CD4-positive, alpha-beta T cell treated with Interferon alpha-2 for 1 hour (primary cell): ENCODE measurements at regions not wholly inside any gene's neighbourhood (a gene's known extent, or its start where the extent isn't known, plus 50 kb on each side); places are given as distances from the start of the nearest gene placed in this dataset.
"Not testable (repeated sequence)": the region's sequence is repeated elsewhere in the genome, so short reads cannot be mapped to it uniquely, and the experiment has no call there.

ENCODE experiments used
- DNase-seq, 2 donors: peaks; one replicate each; pipeline ENCODE4 v3.0.0-alpha.2; 2020 to 2022

DNA sequence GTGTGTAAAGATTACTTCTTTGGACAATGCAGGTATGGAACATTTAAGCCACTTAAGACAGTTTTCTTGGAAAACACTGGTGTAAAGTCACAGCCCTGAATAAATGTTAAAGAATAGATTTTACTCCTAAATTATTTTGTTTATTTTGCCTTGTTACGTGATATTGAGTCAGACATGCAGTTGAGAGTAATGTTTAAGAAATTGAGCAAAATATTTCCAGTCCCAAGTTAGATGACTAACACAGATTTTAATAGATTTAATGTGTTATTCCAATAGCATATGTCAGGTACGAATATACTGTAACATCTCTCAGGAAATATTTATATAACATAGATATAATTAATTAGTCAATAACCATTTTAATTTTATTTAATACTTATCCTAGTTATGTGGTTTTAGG lies 1361.7 kb downstream of the FSCB start:
- DNase-seq, result no peak

GRCh38 chr14:43143106-43143505 lies 1364.0 kb downstream of the FSCB start:
- DNase-seq, result no peak

DNA sequence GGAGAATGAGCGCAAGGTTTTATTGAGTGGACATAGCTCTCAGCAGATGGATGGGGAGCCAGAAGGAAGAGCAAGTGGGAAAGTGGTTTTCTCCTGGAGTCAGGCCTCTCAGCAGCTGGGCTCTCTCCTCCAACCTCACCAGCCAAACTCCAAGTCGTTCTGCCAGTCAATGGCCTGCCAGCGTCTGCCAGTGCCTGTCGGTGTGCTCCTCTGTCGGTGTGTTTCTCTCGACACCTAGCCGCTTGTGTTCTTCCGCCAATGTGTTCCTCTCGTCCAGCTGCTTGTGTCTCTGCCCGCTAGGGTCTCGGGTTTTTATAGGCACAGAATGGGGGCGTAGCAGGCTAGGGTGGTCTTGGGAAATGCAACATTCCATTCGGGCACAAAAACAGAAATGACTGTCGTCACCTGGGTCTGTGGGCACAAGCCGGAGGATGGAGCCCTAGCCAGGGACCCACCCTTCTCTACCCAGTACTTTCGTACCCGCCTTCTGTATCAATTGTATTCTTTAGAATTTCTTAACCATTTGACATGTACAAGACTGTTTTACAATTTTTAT lies 1365.4 kb downstream of the FSCB start:
- no peak for DNase-seq

DNA sequence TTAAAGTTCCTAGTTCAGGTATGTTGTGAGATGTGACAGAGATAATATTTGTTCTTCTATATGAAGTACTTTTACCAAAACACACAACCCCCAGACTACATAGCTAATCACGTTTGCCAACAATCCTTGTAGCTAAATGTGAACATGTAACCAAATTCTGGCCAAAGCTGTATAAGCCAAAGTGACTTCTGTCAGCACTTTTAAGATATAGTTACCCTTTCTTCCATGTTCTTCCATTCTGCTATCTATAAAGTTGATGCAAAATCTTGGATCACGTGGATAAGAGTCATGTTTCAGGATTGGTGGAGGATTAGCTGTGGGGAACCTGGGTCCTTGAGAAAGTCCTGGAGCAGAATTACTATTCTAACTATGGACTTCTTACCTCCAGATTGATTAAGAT lies 1366.6 kb downstream of the FSCB start:
- no peak for DNase-seq

DNA sequence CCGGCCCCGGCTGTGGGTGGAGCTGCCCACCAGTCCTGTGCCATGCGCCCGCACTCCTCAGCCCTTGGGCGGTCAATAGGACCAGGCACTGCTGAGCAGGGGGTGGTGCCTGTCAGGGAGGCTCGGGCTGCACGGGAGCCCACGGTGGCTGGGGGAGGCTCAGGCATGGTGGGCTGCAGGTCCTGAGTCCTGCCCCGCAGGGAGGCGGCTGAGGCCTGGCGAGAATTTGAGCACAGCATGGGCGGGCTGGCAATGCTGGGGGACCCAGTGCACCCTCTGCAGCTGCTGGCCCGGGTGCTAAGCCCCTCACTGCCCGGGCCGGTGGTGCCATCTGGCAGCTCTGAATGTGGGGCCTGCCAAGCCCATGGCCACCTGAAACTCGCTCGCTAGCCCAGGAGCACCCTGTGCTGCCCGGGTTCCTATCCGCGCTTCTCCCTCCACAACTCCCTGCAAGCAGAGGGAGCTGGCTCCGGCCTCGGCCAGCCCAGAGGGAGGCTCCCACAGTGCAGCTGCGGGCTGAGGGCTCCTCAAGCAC lies 1371.1 kb downstream of the FSCB start:
- DNase-seq, result no peak

- DNase-seq, result no peak
Measured at GRCh38 chr14:43132441-43132840, 1374.6 kb downstream of the FSCB start.

DNA sequence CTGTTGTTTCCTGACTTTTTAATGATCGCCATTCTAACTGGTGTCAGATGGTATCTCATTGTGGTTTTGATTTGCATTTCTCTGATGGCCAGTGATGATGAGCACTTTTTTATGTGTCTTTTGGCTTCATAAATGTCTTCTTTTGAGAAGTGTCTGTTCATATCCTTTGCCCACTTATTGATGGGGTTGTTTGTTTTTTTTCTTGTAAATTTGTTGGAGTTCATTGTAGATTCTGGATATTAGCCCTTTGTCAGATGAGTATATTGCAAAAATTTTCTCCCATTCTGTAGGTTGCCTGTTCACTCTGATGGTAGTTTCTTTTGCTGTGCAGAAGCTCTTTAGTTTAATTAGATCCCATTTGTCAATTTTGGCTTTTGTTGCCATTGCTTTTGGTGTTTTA lies 1378.7 kb downstream of the FSCB start:
- not testable (repeated sequence) for DNase-seq

GRCh38 chr14:43127874-43128273 lies 1379.2 kb downstream of the FSCB start:
- not testable (repeated sequence) for DNase-seq

- no peak for DNase-seq
Measured at GRCh38 chr14:43123544-43123943, 1383.5 kb downstream of the FSCB start.

DNA sequence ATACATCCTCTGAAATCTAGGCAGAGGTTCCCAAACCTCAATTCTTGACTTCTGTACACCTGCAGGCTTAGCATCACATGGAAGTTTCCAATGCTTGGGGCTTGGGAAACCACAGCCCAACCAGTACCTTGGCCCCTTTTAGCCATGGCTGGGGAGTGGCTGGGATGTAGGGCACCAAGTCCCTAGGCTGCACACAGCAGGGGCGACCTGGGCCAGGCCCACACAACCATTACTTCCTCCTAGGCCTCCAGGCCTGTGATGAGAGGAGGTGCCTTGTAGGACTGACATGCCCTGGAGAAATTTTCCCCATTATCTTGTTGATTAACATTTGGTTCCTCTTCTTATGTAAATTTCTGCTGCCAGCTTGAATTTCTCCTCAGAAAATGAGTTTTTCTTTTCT lies 1387.4 kb downstream of the FSCB start:
- DNase-seq, result no peak

- no peak for DNase-seq
Measured at GRCh38 chr14:43116341-43116740, 1390.7 kb downstream of the FSCB start.

GRCh38 chr14:43105305-43105704 lies 1401.8 kb downstream of the FSCB start:
- DNase-seq, result no peak

DNA sequence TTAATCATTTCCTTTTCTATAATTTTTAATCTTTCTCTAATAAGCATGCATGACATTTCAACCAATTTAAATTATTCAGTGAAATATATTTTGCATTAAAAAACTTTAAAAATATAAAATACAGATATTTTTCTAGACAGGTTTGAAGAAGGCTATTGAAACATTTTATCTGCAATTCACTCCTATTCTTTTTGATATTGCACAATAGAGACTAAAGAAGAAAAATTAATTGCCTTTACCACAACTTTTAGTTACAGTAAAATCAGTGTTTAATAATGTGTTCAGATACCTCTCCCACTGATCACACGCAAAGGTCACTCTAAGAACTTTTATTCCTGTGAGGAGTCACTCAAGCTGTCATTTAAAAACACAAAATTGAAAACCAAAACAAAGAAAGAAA lies 1416.7 kb downstream of the FSCB start:
- no peak for DNase-seq

DNA sequence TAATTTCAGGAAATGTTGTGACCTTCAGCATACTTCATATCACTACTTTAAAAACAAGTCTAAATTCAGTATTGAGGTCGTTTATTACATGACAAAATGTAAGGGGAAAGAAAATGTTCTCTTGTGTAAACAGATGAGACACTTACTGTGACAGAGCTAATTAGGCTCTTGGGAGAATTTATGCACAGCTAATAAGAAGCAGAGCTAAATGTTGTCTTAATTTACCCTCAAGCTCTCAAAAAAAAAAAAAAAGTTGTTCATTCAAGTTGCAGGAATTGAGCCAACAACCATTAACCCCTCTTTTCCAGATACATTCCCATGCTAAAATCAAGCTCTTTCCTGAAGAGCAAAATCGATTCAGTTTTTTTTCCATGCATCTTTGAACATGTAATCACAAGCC lies 1419.4 kb downstream of the FSCB start:
- DNase-seq, result no peak

GRCh38 chr14:43085819-43086218 lies 1421.3 kb downstream of the FSCB start:
- no peak for DNase-seq

GRCh38 chr14:43067372-43067771 lies 1439.7 kb downstream of the FSCB start:
- not testable (repeated sequence) for DNase-seq

DNA sequence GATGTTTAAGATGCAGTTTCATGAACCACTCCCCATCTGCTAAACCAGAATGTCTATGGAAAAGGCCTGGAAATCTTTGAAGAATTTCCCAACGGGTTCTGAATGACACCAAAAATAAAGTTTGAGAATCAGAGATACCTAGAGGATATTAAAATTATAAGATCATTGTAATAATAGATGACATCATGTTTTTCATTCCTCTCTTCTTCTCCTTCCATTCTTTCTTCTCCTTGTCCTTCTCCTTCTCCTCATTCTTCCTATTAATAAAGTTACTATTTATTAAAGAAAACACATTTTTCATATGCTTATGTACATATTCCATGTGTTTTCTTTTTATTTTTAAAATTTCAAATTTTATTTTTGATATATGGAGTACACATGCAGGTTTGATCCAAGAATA lies 1449.4 kb downstream of the LRFN5 start:
- DNase-seq, result no peak

DNA sequence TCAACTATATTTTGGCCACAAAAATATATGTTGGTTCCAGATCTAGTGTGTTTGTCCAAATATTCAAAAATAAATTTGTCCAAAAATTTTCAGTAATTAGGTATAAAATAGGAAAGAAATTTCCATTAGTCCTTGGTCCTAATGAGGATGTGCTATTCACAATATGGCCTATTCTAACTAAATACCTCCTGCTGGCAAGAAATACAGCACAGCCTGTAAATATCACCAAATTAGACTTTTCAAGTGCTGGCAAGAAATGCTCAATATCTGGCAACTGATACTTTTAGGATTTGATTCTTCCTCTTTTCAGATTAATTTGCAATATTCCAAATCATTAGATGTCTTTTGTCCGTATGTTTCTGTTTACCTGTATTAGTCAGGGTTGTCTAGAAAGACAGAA lies 1446.2 kb downstream of the LRFN5 start:
- no peak for DNase-seq

DNA sequence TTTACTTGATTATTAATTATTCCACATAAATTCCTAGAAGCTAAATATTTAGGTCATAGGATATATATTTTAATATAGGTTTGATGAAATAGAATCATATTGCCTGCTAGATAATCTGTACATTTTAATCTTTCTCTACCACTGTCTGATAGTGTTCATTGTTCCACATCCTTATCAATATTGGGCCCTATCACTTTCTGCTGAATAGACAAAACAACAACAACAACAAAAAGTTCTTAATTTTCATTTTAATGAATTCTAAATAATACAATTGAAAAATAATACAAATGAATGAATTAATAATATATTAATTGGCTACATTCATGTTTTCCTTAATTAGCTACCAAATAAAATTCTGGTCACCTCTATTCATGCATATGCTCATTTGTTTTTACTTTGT lies 1437.2 kb downstream of the LRFN5 start:
- no peak for DNase-seq

GRCh38 chr14:43042408-43042807 lies 1435.7 kb downstream of the LRFN5 start:
- no peak for DNase-seq

GRCh38 chr14:43041976-43042375 lies 1435.3 kb downstream of the LRFN5 start:
- no peak for DNase-seq

DNA sequence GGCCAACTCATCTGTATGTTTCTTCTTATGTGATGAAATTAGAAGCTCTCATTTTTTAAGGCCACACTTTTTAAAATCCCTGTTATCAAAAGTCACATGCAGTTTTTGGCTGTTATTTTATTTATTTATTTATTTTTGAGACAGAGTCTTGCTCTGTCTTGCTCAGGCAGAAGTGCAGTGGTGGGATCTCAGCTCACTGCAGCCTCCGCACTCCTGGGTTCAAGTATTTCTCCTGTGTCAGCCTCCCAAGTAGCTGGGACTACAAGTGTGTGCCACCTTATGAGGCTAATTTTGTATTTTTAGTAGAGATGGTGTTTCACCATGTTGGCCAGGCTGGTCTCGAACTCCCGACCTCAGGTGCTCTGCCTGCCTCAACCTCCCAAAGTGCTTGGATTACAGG lies 1434.5 kb downstream of the LRFN5 start:
- DNase-seq, result no peak

DNA sequence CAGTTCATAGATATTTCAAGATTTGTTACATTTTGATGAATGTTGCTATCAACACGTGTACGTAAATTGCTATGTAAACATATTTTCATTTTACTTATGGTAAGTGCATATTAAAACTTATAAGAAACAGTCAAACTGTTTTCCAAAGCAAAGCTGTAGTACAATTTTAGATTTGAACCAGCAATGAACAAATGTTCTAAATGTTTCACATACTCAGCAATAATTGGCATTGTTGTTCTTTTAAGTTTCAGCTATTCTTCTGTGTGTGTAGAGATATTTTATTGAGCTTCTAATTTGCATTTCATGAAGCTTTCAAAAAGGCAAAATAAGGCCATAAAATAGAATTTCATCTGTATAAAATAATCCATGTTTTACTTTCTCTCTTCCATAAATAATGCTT lies 1433.2 kb downstream of the LRFN5 start:
- DNase-seq, result no peak

- DNase-seq, result no peak
Measured at GRCh38 chr14:43031598-43031997, 1424.9 kb downstream of the LRFN5 start.

GRCh38 chr14:43022094-43022800 lies 1415.6 kb downstream of the LRFN5 start:
- no peak for DNase-seq
